Ascending aorta (tissue), 2 donors: ENCODE measurements at regions not wholly inside any gene's neighbourhood (a gene's known extent, or its start where the extent isn't known, plus 50 kb on each side); places are given as distances from the start of the nearest gene placed in this dataset.
"Not testable (repeated sequence)": the region's sequence is repeated elsewhere in the genome, so short reads cannot be mapped to it uniquely, and the experiment has no call there.

Source experiments
- DNase-seq, 2 donors: peaks; one replicate each; pipeline ENCODE4 v3.0.0-alpha.2; 2019; ENCODE audit warnings: low spot score in 2 of 2
- H3K27ac ChIP-seq, 2 donors: fragments of 200-600 bp; sonication (generic); one replicate each; pipeline ENCODE4 v1.5.1; 2016 to 2017; ENCODE audit warnings: mild to moderate bottlenecking in 1 of 2
- H3K27me3 ChIP-seq: fragments of 200-600 bp; sonication (generic); one replicate; pipeline ENCODE4 v1.5.1; 2017
- H3K36me3 ChIP-seq, 2 donors: fragments of 200-600 bp; sonication (generic); one replicate each; pipeline ENCODE4 v1.5.1; 2016
- H3K4me1 ChIP-seq, 2 donors: fragments of 200-600 bp; sonication (generic); one replicate each; pipeline ENCODE4 v1.5.1; 2016 to 2017; ENCODE audit warnings: mild to moderate bottlenecking in 1 of 2
- H3K4me3 ChIP-seq, 2 donors: fragments of 200-600 bp; sonication (generic); one replicate each; pipeline ENCODE4 v1.5.1; 2016 to 2017; ENCODE audit warnings: mild to moderate bottlenecking in 1 of 2
- H3K9me3 ChIP-seq, 2 donors: fragments of 200-600 bp; sonication (generic); one replicate each; pipeline ENCODE4 v1.5.1; 2016
- CTCF ChIP-seq, 3 experiments: fragments of 200-600 bp in 2 of 3; fragments of 450-650 bp in 1 of 3; sonication (generic) in 2 of 3; IDR thresholded peaks; one replicate each; pipeline ENCODE4 v1.5.1; 2016 to 2019; ENCODE audit warnings: antibody characterized with exemption in 3 of 3, mild to moderate bottlenecking in 1 of 3, moderate library complexity in 1 of 3
- intact Hi-C: fragments of 100-400 bp; cut with DNase I; formaldehyde crosslinking; loops from one replicate; pipeline ENCODE4 v1.15.1; 2023

GRCh38 chr6:47419621-47420020, 58.0 kb upstream of the CD2AP start:
- no peak overlapping the region for H3K4me3 ChIP-seq
- H3K9me3 ChIP-seq = no peaks in the 10 kb centered on the region
- H3K4me1 ChIP-seq = peaks cover 0 to 6% of the 10 kb centered on the region in 2 donors
- intact Hi-C loops = loop anchor here (10.0 kb wide), 1 partner anchor 185 kb away; no protein-coding TSS in a partner anchor
- no peaks in the 10 kb centered on the region for H3K36me3 ChIP-seq
- no peak for DNase-seq
- no peak for TF ChIP-seq CTCF (IDR thresholded peaks at IDR 0.05)
- H3K27ac ChIP-seq = no peak overlapping the region
- H3K27me3 ChIP-seq = no peaks in the 10 kb centered on the region

GRCh38 chr6:47420394-47421371, 56.9 kb upstream of the CD2AP start:
- intact Hi-C loops = no loop called here
- DNase-seq = no peak
- no peaks in the 10 kb centered on the region for H3K27me3 ChIP-seq
- H3K9me3 ChIP-seq = no peaks in the 10 kb centered on the region
- H3K36me3 ChIP-seq = no peaks in the 10 kb centered on the region
- no peak for TF ChIP-seq CTCF (IDR thresholded peaks at IDR 0.05)
- H3K4me1 ChIP-seq = peaks cover 0 to 3% of the 10 kb centered on the region in 2 donors
- no peak overlapping the region for H3K4me3 ChIP-seq
- no peak overlapping the region for H3K27ac ChIP-seq

GRCh38 chr6:47423079-47423478, 54.5 kb upstream of the CD2AP start:
- intact Hi-C loops = no loop called here
- Histone ChIP-seq H3K27me3 (no peaks in the 10 kb centered on the region), H3K4me3 (no peak overlapping the region), H3K4me1 (peaks cover 0 to 3% of the 10 kb centered on the region in 2 donors), H3K36me3 (no peaks in the 10 kb centered on the region), H3K27ac (no peak overlapping the region), H3K9me3 (no peaks in the 10 kb centered on the region)
- no peak for TF ChIP-seq CTCF (IDR thresholded peaks at IDR 0.05)
- DNase-seq = no peak

- H3K27me3 ChIP-seq = no peaks in the 10 kb centered on the region
- no peaks in the 10 kb centered on the region for H3K9me3 ChIP-seq
- H3K27ac ChIP-seq = no peak overlapping the region
- intact Hi-C loops = no loop called here
- no peak overlapping the region for H3K4me3 ChIP-seq
- H3K36me3 ChIP-seq = no peaks in the 10 kb centered on the region
- no peak for TF ChIP-seq CTCF (IDR thresholded peaks at IDR 0.05)
- DNase-seq = no peak
- peaks cover 0 to 3% of the 10 kb centered on the region in 2 donors for H3K4me1 ChIP-seq
Observed at GRCh38 chr6:47424436-47424836, 53.2 kb upstream of the CD2AP start.

GRCh38 chr6:47425724-47426123, 51.9 kb upstream of the CD2AP start:
- H3K27ac ChIP-seq, H3K4me1 ChIP-seq, H3K4me3 ChIP-seq, DNase-seq, H3K27me3 ChIP-seq, intact Hi-C loops, H3K36me3 ChIP-seq, H3K9me3 ChIP-seq: not testable (repeated sequence)

- H3K9me3 ChIP-seq = no peaks in the 10 kb centered on the region
- H3K27me3 ChIP-seq = no peaks in the 10 kb centered on the region
- H3K27ac ChIP-seq = no peak overlapping the region
- H3K4me1 ChIP-seq = no peaks in the 10 kb centered on the region
- intact Hi-C loops = no loop called here
- H3K36me3 ChIP-seq = no peaks in the 10 kb centered on the region
- DNase-seq = no peak
- no peak for TF ChIP-seq CTCF (IDR thresholded peaks at IDR 0.05)
- no peak overlapping the region for H3K4me3 ChIP-seq
Observed at GRCh38 chr6:47426524-47427302, 50.9 kb upstream of the CD2AP start.
